ENCODE measurements at regions not wholly inside any gene's neighbourhood (a gene's known extent, or its start where the extent isn't known, plus 50 kb on each side); places are given as distances from the start of the nearest gene placed in this dataset.

DNA sequence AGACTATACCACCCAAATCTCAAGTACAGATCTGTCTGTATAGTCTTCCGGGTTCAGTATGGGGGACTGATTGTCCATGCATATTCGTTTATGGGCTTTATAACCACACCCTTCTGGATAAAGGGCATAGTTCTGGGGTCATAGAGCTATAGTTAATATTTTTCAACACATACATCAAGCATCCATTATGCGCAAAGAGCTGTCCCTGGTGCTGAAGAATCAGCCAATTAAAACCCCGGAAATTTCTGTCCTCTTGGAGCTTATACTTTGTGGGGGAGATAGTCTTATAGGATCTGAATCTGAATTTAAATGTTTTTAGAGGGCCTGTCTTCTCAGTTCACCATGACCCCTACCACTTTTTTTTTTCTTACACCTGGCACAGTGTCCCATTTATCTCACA, 256.7 kb downstream of the SUDS3 start:
- Mint-ChIP-seq H3K4me3 (no peak overlapping the region), H3K27me3 (ENCODE audit: low read depth) (peaks cover 8% of the 10 kb centered on the region), H3K4me1 (peaks cover 5% of the 10 kb centered on the region), H3K36me3 (ENCODE audit: low read depth) (no peaks in the 10 kb centered on the region), H3K27ac (no peak overlapping the region), H3K9me3 (no peaks in the 10 kb centered on the region)
- no peak for TF ChIP-seq CTCF (IDR thresholded peaks at IDR 0.05; ENCODE audit: unreplicated experiment in 3 of 3)

- TF ChIP-seq CTCF (IDR thresholded peaks at IDR 0.05; ENCODE audit: unreplicated experiment in 3 of 3): no peak
- Mint-ChIP-seq H3K4me3 (no peak overlapping the region), H3K9me3 (no peaks in the 10 kb centered on the region), H3K4me1 (peaks cover 5% of the 10 kb centered on the region), H3K27me3 (ENCODE audit: low read depth) (peaks cover 11% of the 10 kb centered on the region), H3K36me3 (ENCODE audit: low read depth) (no peaks in the 10 kb centered on the region), H3K27ac (no peak overlapping the region)
These were observed 258.9 kb downstream of the SUDS3 start for GRCh38 chr12:118635276-118635675.

DNA sequence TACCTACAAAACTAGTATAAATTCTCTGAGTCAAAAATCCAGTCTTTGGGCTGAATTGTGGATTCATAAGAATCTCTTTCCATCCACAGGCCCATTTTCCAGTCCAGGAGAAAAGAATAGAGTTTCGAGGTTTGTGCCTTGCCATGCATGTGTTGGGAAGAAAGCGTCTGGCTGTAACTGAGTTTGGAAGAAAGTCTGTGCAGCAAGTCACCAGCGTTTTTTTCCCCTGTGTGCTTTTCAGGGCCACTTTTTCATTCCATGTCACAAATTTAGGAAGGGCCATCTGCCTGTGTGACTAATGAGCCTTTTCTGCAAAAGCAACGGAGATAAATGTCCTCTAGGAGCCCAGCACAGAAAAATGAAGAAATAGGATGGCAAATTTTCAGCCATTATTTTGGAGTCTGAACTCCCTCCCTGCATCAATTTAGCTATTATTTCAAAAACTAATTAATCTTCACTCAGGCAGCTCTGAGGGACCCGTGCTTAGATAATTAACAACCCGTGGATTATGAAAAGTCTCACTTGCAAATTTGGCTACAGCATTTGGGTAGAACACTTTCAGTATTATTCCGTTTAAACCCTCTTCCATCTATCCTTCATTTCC, 261.5 kb downstream of the SUDS3 start:
- no peaks in the 10 kb centered on the region for H3K9me3 Mint-ChIP-seq
- peaks cover 5% of the 10 kb centered on the region for H3K4me1 Mint-ChIP-seq
- TF ChIP-seq CTCF (IDR thresholded peaks at IDR 0.05; ENCODE audit: unreplicated experiment in 3 of 3): no peak
- peaks cover 11% of the 10 kb centered on the region for H3K27me3 Mint-ChIP-seq (ENCODE audit: low read depth)
- H3K27ac Mint-ChIP-seq: no peak overlapping the region
- H3K36me3 Mint-ChIP-seq (ENCODE audit: low read depth): no peaks in the 10 kb centered on the region
- no peak overlapping the region for H3K4me3 Mint-ChIP-seq

GRCh38 chr12:118641249-118641648, 264.9 kb downstream of the SUDS3 start:
- no peaks in the 10 kb centered on the region for H3K9me3 Mint-ChIP-seq
- no peak overlapping the region for H3K4me3 Mint-ChIP-seq
- no peak overlapping the region for H3K27ac Mint-ChIP-seq
- peaks cover 3% of the 10 kb centered on the region for H3K27me3 Mint-ChIP-seq (ENCODE audit: low read depth)
- TF ChIP-seq CTCF (IDR thresholded peaks at IDR 0.05; ENCODE audit: unreplicated experiment in 3 of 3): no peak
- no peaks in the 10 kb centered on the region for H3K36me3 Mint-ChIP-seq (ENCODE audit: low read depth)
- peaks cover 5% of the 10 kb centered on the region for H3K4me1 Mint-ChIP-seq

- no peak overlapping the region for H3K4me3 Mint-ChIP-seq
- no peaks in the 10 kb centered on the region for H3K36me3 Mint-ChIP-seq (ENCODE audit: low read depth)
- no peak overlapping the region for H3K27ac Mint-ChIP-seq
- H3K9me3 Mint-ChIP-seq: no peaks in the 10 kb centered on the region
- H3K27me3 Mint-ChIP-seq (ENCODE audit: low read depth): peaks cover 7% of the 10 kb centered on the region
- no peak for TF ChIP-seq CTCF (IDR thresholded peaks at IDR 0.05; ENCODE audit: unreplicated experiment in 3 of 3)
- H3K4me1 Mint-ChIP-seq: no peaks in the 10 kb centered on the region
These were observed 268.9 kb downstream of the SUDS3 start for GRCh38 chr12:118645219-118645618.
